COLO829 (cell line): ENCODE measurements at regions not wholly inside any gene's neighbourhood (a gene's known extent, or its start where the extent isn't known, plus 50 kb on each side); places are given as distances from the start of the nearest gene placed in this dataset.

Source experiments
- DNase-seq: peaks from one replicate; pipeline ENCODE4 v3.0.0; 2012; ENCODE audit warnings: low spot score

GRCh38 chrX:93598076-93598475 lies 75.3 kb downstream of the NAP1L3 start:
- DNase-seq, result no peak

- DNase-seq, result no peak
Measured at GRCh38 chrX:93594780-93595179, 78.6 kb downstream of the NAP1L3 start.

GRCh38 chrX:93593966-93594365 lies 79.4 kb downstream of the NAP1L3 start:
- DNase-seq, result no peak

- DNase-seq, result no peak
Measured at GRCh38 chrX:93591398-93591797, 82.0 kb downstream of the NAP1L3 start.

GRCh38 chrX:93585661-93586060 lies 87.7 kb downstream of the NAP1L3 start:
- DNase-seq, result no peak

GRCh38 chrX:93580634-93581033 lies 92.7 kb downstream of the NAP1L3 start:
- no peak for DNase-seq

- DNase-seq, result peak; percentile 2
Measured at GRCh38 chrX:93538575-93538974, 134.8 kb downstream of the NAP1L3 start.

GRCh38 chrX:93528917-93529316 lies 144.5 kb downstream of the NAP1L3 start:
- DNase-seq, result no peak
